OCI-LY1 (cell line): ENCODE measurements at regions not wholly inside any gene's neighbourhood (a gene's known extent, or its start where the extent isn't known, plus 50 kb on each side); places are given as distances from the start of the nearest gene placed in this dataset.

ENCODE experiments used
- EZH2 ChIP-seq: fragments of 200-600 bp; sonication (generic), shearing (Covaris generic); IDR thresholded peaks from 2 replicates; pipeline ENCODE4 v1.8.0; 2017; ENCODE audit warnings: borderline replicate concordance, mixed run types, mild to moderate bottlenecking, antibody characterized with exemption, low read length, moderate library complexity, mixed read lengths
- TF ChIP-seq, protein P1 (sequence below): fragments of 200-600 bp; sonication (generic), shearing (Covaris generic); IDR thresholded peaks from 2 replicates; pipeline ENCODE4 v1.5.1; 2017; ENCODE audit warnings: mild to moderate bottlenecking, antibody characterized with exemption, low read length, moderate library complexity, mixed read lengths

DNA sequence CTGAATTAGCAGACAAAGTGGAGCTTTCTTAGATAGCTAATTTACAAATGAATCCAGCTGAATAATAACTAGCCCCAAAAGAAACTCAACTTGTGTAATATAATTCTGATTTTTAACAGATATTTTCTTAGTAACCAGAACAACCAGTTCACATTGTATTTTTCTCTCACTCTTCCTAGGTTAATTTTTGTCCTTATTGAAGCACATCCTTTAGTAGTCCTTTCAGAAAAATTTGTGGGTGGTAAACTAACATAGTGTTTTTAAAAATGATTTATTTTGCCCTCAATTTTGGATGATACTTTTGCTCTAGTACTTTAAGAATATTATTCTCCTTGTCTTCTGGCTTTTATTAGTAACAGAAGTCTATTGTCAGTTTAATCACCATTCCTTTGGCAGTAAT is 190.6 kb upstream of the SLC39A10 start:
- TF ChIP-seq, protein P1, sequence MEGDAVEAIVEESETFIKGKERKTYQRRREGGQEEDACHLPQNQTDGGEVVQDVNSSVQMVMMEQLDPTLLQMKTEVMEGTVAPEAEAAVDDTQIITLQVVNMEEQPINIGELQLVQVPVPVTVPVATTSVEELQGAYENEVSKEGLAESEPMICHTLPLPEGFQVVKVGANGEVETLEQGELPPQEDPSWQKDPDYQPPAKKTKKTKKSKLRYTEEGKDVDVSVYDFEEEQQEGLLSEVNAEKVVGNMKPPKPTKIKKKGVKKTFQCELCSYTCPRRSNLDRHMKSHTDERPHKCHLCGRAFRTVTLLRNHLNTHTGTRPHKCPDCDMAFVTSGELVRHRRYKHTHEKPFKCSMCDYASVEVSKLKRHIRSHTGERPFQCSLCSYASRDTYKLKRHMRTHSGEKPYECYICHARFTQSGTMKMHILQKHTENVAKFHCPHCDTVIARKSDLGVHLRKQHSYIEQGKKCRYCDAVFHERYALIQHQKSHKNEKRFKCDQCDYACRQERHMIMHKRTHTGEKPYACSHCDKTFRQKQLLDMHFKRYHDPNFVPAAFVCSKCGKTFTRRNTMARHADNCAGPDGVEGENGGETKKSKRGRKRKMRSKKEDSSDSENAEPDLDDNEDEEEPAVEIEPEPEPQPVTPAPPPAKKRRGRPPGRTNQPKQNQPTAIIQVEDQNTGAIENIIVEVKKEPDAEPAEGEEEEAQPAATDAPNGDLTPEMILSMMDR: no peak
- no peak for TF ChIP-seq EZH2
